ENCODE measurements at regions not wholly inside any gene's neighbourhood (a gene's known extent, or its start where the extent isn't known, plus 50 kb on each side); places are given as distances from the start of the nearest gene placed in this dataset.

DNA sequence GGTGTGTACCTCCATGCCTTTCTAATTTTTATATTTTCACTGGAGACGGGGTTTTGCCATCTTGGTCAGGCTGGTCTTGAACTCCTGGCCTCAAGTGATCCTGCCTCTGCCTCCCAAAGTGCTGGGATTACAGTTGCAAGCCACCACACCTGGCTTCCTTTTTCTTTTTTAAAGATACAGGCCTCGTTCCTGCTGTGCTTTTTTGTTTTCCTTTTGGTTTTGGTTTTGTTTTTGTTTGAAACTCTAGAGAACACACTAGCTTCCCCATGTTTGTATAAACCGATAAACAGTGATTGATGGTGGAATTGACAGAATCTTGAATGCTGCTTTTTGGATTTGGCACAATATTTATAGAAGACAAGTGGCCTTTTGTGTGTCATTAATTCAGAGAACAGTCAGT, 1603.4 kb downstream of the MAT2B start:
- 76 to 92% methylated on average over 2 to 3 of the region's 3 CpGs for WGBS, 2 experiments (ENCODE audit: insufficient coverage in 1 of 2, insufficient read length in 1 of 2)
- Mint-ChIP-seq H3K9me3 (no peaks in the 10 kb centered on the region), H3K36me3 (ENCODE audit: low read depth) (no peaks in the 10 kb centered on the region), H3K27ac (no peak overlapping the region), H3K4me3 (no peak overlapping the region), H3K4me1 (peaks cover 13% of the 10 kb centered on the region), H3K27me3 (ENCODE audit: insufficient read depth) (no peaks in the 10 kb centered on the region)
- Histone ChIP-seq H3K27me3 (ENCODE audit: control insufficient read depth, insufficient read depth, low read length, poor library complexity, severe bottlenecking) (no peaks in the 10 kb centered on the region), H3K4me3 (ENCODE audit: low read length) (no peak overlapping the region), H3K4me1 (ENCODE audit: control insufficient read depth, insufficient read depth, low read length) (no peaks in the 10 kb centered on the region), H3K36me3 (ENCODE audit: control insufficient read depth, insufficient read depth, low read length) (no peaks in the 10 kb centered on the region), H3K9me3 (ENCODE audit: control insufficient read depth, low read length) (no peaks in the 10 kb centered on the region), H3K27ac (ENCODE audit: low read depth, low read length) (no peak overlapping the region), H3K9ac (ENCODE audit: extremely low read depth, low read length, poor library complexity, severe bottlenecking) (no peak overlapping the region)
- TF ChIP-seq, protein P1, sequence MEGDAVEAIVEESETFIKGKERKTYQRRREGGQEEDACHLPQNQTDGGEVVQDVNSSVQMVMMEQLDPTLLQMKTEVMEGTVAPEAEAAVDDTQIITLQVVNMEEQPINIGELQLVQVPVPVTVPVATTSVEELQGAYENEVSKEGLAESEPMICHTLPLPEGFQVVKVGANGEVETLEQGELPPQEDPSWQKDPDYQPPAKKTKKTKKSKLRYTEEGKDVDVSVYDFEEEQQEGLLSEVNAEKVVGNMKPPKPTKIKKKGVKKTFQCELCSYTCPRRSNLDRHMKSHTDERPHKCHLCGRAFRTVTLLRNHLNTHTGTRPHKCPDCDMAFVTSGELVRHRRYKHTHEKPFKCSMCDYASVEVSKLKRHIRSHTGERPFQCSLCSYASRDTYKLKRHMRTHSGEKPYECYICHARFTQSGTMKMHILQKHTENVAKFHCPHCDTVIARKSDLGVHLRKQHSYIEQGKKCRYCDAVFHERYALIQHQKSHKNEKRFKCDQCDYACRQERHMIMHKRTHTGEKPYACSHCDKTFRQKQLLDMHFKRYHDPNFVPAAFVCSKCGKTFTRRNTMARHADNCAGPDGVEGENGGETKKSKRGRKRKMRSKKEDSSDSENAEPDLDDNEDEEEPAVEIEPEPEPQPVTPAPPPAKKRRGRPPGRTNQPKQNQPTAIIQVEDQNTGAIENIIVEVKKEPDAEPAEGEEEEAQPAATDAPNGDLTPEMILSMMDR (conservative IDR thresholded peaks at IDR 0.05): no peak
- DNase-seq: no peak

DNA sequence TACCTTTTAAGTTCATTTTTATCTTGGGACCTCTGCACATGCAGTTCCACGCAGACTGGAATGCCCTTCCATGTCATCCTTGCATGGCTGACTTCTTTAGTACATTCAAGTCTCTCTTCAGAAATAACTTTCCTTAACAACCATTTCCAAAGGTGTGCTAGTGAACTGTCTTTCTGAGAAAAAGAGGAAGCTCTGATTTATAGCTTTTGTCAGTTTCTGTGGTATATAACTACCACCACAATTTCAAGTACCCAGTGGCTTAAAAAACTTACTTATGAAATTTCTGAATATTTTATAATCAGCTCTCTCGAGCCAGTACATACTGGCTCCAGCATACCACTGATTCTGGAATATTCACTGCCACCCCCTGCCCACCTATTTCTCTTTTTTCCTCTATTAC, 1613.8 kb downstream of the MAT2B start:
- Mint-ChIP-seq H3K27me3 (ENCODE audit: insufficient read depth) (no peaks in the 10 kb centered on the region), H3K27ac (no peak overlapping the region)
- TF ChIP-seq, protein P1 (conservative IDR thresholded peaks at IDR 0.05): no peak

DNA sequence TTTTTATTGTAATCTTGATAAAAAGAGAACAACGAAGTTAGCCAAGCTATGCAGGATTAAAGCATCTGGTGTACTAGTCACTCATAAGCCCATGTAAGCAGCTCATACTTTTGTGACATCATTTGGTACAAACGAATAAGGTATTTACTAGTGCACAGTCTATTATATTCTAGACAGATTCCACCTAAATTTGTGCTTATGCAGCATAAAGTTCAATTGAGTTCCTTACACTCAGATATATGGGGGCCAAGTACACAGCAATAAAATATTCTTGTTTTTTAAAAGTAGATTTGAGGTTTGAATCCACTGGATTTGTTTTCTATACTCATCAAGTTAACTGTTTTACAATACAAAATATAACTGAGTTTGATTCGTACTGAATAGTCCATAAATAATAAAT, 1621.2 kb downstream of the MAT2B start:
- H3K36me3 ChIP-seq (ENCODE audit: control insufficient read depth, insufficient read depth, low read length): no peaks in the 10 kb centered on the region
- TF ChIP-seq, protein P1 (conservative IDR thresholded peaks at IDR 0.05): no peak
- no peaks in the 10 kb centered on the region for H3K9me3 ChIP-seq (ENCODE audit: control insufficient read depth, low read length)
- H3K4me1 ChIP-seq (ENCODE audit: control insufficient read depth, insufficient read depth, low read length): no peaks in the 10 kb centered on the region
- H3K36me3 Mint-ChIP-seq (ENCODE audit: low read depth): no peaks in the 10 kb centered on the region
- WGBS, 2 experiments (ENCODE audit: insufficient coverage in 1 of 2, insufficient read length in 1 of 2): 95% methylated on average over 2 of the region's 3 CpGs; no CpG with 5 or more reads in 1 of the 2 experiments
- DNase-seq: no peak
- no peaks in the 10 kb centered on the region for H3K4me1 Mint-ChIP-seq
- H3K27me3 Mint-ChIP-seq (ENCODE audit: insufficient read depth): no peaks in the 10 kb centered on the region
- H3K27ac Mint-ChIP-seq: no peak overlapping the region
- H3K27ac ChIP-seq (ENCODE audit: low read depth, low read length): no peak overlapping the region
- no peaks in the 10 kb centered on the region for H3K27me3 ChIP-seq (ENCODE audit: control insufficient read depth, insufficient read depth, low read length, poor library complexity, severe bottlenecking)
- no peak overlapping the region for H3K4me3 ChIP-seq (ENCODE audit: low read length)
- H3K9ac ChIP-seq (ENCODE audit: extremely low read depth, low read length, poor library complexity, severe bottlenecking): no peak overlapping the region
- H3K9me3 Mint-ChIP-seq: no peaks in the 10 kb centered on the region
- no peak overlapping the region for H3K4me3 Mint-ChIP-seq

More for the DNA sequence above, 1613.8 kb downstream of the MAT2B start:
- H3K4me3 ChIP-seq (ENCODE audit: low read length): no peak overlapping the region
- H3K27me3 ChIP-seq (ENCODE audit: control insufficient read depth, insufficient read depth, low read length, poor library complexity, severe bottlenecking): no peaks in the 10 kb centered on the region
- no peak for DNase-seq
- peaks cover 12% of the 10 kb centered on the region for H3K9me3 ChIP-seq (ENCODE audit: control insufficient read depth, low read length)
- no peaks in the 10 kb centered on the region for H3K36me3 ChIP-seq (ENCODE audit: control insufficient read depth, insufficient read depth, low read length)
- H3K4me1 ChIP-seq (ENCODE audit: control insufficient read depth, insufficient read depth, low read length): no peaks in the 10 kb centered on the region
- H3K27ac ChIP-seq (ENCODE audit: low read depth, low read length): no peak overlapping the region
- H3K9ac ChIP-seq (ENCODE audit: extremely low read depth, low read length, poor library complexity, severe bottlenecking): no peak overlapping the region
- 94 to 95% methylated on average over 2 of the region's 2 CpGs for WGBS, 2 experiments (ENCODE audit: insufficient coverage in 1 of 2, insufficient read length in 1 of 2)
- H3K4me1 Mint-ChIP-seq: no peaks in the 10 kb centered on the region
- H3K4me3 Mint-ChIP-seq: no peak overlapping the region
- H3K36me3 Mint-ChIP-seq (ENCODE audit: low read depth): no peaks in the 10 kb centered on the region
- H3K9me3 Mint-ChIP-seq: peaks cover 7% of the 10 kb centered on the region

All from endodermal cell (in vitro differentiated cells).